ENCODE measurements at regions not wholly inside any gene's neighbourhood (a gene's known extent, or its start where the extent isn't known, plus 50 kb on each side); places are given as distances from the start of the nearest gene placed in this dataset.

DNA sequence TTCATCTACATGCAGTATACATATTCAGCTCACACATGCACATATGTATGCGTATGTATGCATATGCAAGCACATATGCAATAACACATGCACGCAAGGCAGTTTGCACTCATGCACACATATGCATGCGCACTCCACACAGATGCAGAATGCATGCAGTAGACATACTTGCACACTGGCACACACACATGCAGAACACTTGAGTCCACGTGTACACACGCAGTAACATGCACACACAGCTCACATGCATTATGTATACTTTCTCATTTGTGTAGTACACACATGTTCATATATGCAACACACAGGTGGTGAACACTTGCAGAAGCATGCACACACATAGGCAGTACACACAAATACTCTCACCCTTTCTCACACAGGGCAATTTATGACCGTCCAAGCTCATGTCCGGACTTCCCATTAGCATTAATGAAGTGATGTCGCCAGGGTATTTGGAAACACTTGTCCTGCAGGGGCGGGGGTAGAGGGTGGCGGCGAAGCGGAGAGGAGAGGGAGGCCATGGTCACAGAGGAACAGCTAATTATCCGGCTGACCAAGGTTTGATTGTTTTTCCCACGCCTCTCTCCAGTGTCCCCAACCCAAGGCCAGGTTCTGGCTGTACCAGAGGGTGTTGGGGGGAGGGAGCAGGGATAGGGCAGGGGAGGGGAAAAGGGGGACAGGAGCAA is 91.3 kb downstream of the VEGFA start:
- no peak for DNase-seq

DNA sequence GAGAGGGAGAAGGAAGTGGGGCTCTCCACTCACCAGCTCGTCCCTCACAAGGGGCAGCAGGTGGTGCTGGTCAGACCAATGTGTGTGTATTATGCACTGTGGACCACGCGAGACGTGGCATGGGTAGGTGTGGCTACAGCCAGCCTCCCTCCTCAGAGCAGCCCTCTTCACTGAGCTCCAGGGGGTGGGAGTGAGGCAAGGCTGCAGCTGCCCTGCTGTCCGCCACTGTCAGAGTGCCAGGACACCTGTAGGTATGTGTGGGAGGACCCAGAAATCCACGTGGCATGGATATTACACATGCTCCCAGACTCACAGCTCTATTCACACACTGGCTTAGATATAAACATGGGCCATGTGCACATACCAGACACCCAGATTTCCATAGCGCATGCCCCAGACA is 90.3 kb downstream of the VEGFA start:
- DNase-seq, result peak; percentile 29

DNA sequence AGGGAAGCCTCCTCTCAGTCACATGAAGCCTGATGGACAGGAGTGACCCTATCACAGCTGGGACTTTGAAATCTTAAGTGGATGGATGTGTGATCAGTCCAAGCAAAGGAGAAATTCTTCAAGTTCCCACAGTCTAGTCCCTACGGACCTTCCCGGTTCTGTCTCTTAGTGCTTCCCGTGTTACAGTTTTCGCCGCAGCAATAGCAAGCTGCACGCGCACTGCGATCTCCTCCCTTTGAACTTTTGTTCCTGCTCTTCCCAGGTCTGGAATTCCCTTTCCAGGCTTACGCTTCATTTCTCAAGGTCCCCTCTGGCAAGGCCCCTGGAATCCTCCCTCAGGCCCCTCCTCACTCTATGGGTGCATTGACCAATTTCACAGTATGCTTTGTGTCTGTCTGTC is 89.2 kb downstream of the VEGFA start:
- no peak for DNase-seq

DNA sequence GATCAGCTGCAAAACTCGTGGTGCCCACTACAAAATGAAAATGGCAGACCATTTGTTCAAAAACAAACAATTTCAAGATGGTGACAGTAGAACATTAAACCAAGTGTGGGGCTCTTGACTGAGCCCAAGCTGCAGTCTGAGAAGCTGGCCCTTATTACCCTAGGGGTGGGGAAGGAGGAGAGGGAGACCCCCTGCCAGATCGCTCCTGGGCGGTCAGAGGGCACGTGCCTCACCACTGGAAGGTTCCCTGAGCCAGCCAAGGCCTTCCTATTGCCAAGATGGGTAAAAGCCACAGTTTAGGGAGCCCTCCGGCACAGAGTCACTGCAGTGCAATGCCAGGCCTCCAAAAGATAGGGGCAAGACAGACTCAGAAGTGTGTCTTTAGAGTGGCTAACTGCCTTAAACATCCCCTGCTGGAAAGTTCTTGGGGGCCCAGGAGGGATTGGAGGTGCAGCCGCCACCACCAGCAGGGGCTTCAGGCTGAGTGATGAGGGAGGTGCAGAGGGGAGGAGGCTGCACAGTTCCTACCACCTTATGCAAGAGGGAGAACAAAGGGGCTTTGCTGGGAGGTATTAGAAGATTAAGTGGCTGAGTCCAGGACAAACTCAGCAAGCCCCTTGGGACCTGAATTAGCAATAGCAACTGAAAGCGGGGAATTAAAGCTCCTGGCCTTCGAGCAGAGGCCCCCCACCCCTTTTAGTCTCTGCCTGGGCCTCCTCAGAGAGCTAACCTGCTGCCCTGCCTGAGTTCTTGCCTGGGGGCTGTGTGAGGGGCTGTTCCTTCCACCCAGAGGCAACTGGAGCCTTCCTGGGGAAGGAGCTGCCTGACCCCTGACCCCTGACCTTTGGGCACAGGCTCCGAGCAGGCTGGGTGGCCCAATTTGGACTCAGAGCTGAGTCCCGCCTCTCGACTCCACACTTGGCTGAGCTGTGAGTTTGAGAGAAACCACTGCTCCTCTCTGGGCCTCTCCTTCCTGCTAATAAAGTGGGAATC is 88.4 kb downstream of the VEGFA start:
- DNase-seq, result no peak

DNA sequence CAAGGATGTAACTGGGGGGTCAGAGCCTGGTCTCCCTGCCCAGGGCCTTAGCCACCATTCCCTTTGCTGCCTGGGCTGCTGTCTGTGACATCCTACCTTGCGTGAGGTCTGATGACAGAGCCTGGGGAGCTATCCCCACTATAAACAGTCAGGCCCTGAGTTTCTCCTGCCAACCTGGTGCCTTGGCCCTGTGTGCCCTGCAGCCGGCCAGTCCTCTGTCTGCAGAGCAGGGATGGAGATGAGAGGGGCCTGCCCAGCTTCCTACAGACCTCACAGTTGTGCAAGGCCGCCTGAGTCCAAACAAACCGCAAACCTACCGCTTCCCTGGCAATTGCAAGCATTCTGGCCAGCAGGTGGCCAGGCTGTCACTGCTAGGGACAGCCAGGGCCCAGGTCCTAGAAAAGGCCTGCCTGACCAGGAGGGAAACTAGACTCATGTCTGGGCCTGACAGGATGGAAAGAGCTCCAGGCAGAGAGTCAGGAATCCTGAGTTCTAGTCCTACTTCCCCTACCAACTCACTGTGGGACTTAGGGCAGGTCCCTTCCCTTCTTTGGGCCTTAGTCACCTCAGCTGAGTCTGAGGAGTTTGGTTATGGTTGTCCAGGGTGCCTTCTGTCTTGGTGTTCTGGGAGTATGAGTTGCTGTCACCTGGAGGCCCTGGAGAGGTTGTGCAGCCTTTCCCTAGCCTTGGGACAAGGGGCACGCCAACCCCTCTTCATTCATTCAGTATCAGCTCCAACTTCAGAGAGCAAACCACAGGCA is 86.2 kb downstream of the VEGFA start:
- DNase-seq, result no peak

DNA sequence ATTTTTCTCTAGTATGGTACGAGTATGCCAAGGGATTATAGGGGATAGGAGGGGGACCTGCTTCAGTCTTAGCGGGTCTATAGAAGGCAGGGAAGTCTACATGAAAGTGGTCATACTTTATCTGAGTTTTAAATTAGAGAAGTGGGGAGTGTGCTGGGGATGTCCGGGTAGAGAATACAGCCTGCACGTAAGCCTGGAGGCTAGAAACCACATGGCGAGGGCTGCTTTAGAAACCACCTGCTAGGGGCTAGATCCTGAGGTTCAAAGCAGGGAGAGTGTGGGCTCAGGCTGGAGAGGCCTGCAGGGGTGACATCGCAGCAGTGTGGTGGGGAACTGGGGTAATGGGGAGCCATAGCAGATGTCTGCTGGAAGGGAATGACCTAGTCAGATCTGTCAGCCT is 85.2 kb downstream of the VEGFA start:
- DNase-seq, result no peak

DNA sequence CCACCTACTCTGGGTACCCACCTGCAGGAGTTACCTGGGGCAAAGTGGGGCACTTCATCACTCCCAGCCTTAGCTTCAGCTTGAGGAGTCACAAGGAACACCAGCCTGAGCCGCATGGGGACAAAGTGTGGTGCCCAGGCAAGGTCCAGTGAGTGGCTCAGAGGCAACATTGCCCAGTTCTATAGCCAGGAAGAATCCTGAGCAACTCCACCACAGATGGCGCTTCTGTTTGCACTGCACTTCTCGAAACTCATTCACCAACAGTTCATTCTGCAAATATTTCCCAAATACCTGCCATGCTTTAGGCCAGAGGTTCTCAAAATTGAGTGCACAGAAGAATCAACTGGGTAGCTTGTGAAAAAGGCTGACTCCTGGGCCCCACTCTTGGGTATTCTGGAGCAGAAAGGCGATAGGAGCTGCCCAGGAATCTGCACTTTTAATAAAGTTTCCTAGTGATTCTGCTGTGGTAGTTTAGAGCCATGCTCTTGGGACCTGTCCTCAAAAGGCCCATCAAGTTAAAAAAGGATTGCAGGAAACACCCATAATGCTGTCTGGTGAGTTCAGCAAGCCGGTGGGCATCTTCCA is 83.1 kb downstream of the VEGFA start:
- no peak for DNase-seq

DNA sequence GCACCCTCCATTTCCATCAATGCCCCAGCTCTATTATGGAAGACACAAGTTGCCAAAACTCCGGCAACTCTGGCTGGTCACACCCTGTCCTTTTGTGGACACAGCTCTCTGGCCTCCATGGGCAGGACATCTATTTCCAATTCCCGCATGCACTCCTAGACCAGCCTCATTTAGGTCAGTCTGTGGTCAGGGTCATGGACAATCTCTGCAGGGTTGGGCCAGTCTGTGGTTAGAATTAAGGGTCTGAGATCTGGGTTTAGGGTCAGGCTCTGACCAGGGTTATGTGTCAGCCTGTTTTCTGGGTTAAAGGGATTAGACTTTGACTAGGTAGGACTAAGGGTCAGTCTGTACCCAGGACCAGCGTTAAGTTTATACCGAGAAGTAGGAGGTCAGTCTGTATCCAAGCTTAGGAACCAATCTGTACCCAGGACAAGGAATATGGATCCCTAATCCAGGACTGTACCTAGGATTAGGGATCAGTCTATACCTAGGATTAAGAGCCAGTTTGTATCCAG is 82.4 kb downstream of the VEGFA start:
- DNase-seq, result no peak

DNA sequence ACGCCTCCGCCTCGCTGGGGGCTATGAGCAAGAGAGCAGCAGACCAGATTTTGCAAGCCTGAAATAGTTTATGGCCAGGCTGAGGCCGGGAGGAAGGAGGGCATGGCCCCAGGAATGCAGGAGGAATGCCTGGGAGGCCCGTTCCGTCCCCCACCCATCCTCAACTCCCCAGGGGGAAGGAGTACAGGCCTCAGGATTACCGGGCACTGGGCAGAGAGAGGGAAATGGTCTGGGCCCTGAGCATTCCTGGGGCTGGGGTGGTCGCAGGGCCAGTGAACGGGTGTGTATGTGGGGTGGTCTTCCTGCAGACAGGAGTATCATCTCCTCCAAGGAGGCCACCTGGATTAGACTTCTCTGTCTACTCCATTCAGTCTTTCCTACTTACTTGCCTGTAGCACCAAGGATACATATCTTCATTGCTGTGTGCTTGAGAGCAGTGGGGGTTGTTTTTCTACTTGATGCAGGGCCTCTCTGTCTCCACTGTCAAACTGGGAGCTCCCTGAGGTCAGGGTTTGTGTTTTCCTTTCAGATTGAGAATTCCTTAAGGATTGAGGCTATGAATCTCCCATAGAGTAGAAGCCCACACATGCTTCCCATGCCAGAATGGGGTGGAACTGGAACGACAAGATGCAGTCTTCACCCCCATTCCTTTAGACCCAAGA is 81.3 kb downstream of the VEGFA start:
- no peak for DNase-seq

DNA sequence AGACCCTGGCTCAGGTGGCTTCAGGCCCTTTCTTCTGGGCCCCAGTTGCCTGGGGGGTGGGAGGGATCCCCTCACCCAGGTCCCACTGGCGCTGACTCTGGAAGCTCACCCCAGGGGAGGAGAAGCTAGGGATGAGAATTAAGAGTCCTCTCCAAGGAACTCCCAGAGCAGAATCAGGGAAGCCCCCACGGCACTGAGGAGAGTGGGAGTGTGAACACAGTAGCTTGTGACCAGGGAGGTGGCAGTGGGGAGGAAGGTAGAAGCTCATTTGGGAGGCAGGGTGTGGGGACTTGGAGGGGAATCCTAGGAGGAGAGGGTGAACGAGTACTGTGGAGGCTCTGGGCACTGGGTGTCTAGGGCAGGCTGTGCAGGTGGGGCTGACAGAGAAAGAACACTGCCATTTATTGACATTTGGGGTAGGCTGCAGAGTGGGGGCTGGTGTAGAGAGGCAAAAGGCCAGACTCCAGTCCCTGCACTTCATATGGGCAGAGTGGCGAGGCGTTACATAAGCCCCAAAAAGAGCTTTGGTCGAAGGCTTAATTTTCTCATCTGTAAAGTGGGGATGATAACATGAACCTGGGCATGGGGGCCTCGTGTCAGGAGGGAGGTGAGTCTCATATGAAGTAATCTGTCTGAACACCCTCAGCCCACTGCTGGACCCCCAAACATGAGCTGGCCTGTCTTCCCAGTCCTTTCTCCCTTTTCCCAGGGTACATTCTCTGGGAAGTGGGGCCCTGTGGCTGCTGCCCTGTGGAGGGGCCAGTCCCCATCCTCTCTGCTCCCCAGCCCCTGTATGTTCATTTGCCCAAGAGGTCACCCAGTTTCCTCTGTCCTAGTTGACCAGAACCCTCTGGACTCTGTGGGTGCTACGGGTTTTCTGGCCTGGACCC is 80.5 kb downstream of the VEGFA start:
- no peak for DNase-seq

DNA sequence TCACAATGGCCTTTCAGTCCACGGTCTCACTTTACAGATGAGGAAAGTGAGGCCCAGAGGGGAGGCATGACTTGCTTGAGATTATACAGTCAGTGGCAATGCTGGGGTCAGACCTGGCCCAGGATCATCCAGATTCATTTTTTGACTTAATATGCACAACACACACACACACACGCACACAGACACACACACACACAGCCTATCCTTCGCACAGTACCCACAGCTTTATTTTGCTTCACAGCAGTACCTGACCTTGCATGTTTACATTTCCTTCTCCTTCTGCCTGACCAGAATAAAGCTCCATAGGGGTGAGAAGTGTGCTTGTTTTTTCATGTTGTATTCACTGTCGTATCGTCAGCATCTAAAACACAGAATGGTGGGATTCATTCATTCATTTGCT is 79.8 kb downstream of the VEGFA start:
- DNase-seq, result no peak

DNA sequence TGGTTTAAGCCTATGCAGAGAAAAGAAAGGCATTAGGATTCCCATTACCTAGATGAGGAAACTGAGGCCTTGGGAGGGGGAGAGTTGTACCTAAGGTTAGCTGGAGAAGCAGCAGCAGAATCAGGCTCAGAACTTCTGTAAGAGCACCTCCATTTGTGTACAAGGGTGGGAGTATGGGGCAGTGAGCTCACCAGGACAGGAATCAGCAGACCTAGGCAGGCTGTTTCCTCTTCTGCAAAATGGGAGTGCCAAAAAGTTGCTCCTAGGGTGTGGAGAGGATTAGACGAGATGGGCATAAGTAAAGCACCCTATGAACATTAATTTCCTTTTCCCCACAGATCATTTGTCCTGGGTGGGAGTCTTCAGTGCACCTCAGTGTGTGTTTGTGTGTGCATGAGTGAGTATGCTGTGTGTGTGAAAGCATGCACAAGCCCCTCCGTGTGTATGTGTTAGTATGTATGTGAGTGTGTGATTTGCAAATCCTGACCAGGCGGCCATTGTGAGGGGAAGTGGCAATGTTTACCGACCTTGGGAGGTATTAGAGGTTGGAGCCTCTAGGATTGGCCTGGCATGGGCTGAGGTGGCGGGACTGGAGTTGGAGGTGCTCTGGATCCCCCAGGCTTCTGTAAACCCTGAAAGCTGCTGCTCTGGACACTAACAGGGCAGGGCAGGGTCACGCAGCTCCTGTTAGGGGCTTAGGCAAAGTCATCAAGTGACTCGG is 78.8 kb downstream of the VEGFA start:
- DNase-seq, result no peak

DNA sequence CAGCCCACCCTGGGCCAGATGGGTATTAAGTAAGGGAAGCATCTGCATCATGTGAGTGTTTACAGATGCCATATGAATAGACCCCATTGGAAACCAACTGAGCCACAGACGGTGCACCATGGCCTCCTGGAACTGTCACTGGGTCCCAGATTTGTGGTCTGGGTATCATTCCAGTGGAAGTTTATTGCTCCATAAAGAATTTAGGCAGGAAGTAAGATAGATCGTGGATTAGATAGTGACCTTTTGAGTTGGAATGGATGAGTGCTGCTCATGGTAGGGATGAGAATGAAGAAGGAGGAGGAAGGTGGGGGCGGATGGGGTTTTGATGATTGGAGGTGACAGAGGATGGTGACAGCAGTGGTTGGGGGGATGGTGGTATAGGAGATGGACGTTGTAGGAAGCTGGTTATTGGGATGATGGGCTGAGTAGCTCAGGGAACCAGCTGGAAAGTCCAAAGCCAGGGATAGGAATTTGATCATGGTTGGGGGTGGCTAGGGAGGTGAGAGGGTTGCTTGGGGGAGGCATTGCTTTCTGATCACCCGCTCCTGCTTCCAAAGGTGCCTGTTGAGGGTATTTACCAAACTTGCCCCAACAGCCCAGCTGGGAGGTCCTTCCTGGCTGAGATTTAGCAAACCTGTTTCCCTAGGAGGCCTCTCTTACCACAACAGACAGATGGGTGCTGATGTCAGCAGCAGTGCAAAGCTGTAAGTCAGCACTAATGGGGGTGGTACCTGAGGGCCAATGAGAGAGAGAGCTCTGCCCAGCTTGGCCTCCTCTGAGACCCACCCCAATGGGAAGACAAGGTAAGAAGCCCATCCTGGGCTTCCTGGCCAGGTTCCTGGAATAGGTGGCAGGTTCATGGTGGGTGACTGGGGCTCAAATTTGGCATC is 78.0 kb downstream of the VEGFA start:
- DNase-seq, result no peak

DNA sequence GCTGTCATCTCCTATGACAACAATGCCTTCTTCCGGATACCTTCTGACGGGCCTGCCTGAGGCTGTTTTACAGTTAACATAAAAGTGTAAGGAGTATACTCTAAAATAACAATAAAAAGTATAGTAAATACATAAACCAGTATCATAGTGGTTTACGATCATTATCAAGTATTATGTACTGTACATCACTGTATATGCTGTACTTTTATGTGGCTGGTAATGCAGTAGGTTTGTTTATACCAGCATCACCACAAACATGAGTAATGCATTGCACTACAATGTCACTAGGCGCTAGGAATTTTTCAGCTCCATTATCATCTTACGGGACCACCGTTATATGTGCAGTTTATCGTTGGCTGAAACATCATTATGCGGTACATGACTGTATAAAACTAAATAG is 76.5 kb downstream of the VEGFA start:
- DNase-seq, result no peak

DNA sequence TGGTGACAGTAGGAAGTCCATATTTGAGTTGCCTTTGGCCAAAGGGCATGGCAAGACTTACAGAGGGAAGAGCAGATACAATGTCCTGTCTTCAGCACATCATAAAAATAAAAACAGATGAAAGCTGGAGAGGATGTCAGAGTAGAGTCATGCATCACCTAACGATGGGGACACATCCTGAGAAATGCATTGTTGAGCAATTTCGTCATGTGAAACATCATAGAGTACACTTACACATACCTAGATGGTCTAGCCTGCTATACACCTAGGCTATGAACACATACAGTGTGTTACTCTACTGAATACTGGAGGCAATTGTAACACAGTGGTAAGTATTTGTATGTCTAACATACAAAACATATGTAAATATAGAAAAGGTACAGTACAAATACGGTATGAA is 75.6 kb downstream of the VEGFA start:
- no peak for DNase-seq

DNA sequence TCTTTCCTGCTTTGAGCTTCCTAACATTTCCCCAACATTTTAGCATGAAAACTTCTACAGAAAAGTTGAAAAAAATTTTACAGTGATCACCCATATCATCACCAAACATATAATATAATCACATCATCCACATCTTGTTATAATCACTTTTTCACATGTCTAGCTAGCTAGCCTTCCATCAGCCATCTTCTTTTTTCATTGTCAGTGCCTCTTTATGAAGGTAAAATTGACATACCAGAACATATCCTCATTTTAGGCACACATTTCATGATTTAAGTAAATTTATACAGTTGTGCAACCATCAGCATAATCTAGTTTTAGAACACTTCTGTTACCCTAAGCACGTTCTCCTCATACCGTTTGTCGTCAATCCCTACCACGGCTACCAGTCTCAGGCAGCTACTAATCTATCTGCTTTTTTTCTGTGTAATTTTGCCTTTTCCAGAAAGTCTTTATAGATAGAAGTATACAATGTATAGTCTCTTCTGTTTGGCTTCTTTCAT is 73.7 kb downstream of the VEGFA start:
- no peak for DNase-seq

DNA sequence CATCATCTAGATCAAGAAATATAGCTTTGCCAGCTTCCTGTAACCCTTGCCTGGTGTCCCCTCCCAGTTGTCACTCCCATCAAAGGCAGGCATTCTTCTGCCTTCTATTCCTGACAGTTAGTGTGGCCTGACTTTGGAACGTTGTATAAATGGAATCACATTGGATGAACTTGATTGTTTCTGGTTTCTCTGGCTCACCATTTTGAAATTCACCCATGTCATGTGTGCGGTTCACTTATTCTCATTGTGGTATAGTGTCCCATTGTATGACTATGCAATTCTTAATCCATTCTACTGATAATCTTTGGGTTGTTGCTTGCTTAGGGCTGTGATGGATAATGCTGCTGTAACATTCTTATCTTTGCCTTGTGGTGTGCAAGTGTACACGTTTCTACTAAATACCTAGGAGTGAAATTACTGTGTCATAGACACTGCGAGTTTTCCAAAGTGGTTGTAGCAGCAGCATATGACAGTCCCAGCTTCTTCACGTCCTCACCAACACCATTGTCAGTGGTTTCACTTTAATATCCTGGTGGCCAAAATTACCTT is 73.2 kb downstream of the VEGFA start:
- no peak for DNase-seq

DNA sequence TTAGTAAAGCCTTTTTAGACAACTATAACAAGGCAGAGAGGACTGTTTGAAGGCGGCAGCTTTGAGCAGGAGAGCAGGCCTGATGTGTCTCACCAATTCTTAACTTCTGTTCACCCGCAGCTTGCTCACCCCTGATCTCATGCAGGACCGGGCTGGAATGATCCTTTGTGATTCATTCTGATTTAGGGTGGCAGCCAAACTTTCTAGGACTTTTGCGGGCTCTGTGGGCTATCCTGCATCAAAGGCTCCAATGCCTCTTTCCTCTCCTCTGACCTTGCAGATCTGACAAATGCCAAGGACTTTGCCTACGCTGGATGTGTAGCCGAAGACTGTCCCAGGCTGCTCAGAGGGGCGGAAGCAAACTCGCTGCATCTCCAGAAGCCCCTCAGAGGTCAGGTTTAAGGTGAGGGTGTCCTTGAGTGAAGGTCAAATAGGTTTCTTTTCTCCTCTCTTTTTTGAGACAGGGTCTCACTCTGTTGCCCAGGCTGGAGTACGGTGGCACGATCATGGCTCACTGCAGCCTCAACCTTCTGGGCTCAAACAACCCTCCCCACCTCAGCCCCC is 72.3 kb downstream of the VEGFA start:
- DNase-seq, result no peak

Data from NCI-H774 (cell line).